Body of pancreas (tissue), 4 donors: ENCODE measurements at regions not wholly inside any gene's neighbourhood (a gene's known extent, or its start where the extent isn't known, plus 50 kb on each side); places are given as distances from the start of the nearest gene placed in this dataset.

ENCODE experiments used
- CTCF ChIP-seq, 7 experiments: fragments of 450-650 bp in 4 of 7; fragments of 200-600 bp in 3 of 7; sonication (generic) in 3 of 7; IDR thresholded peaks; one replicate each; pipeline ENCODE4 v1.5.1; 2016 to 2019; ENCODE audit warnings: antibody characterized with exemption in 7 of 7
- POLR2A ChIP-seq, 3 donors: fragments of 450-650 bp; IDR thresholded peaks; one replicate each; pipeline ENCODE4 v1.6.1; 2016; ENCODE audit warnings: antibody characterized with exemption in 3 of 3, mild to moderate bottlenecking in 2 of 3

- TF ChIP-seq CTCF (IDR thresholded peaks at IDR 0.05), result no peak
- no peak for TF ChIP-seq POLR2A (IDR thresholded peaks at IDR 0.05)
These were observed 107.9 kb downstream of the KATNIP start for GRCh38 chr16:27657811-27658210.
